WI38 (cell line): ENCODE measurements at regions not wholly inside any gene's neighbourhood (a gene's known extent, or its start where the extent isn't known, plus 50 kb on each side); places are given as distances from the start of the nearest gene placed in this dataset.

ENCODE experiments used
- H3K4me3 ChIP-seq: 2 replicates; pipeline ENCODE4 v1.5.1; 2011; ENCODE audit warnings: low read depth, mild to moderate bottlenecking, control low read depth, low read length
- TF ChIP-seq, protein P1 (sequence below): IDR thresholded peaks from 2 replicates; pipeline ENCODE4 v1.5.1; 2012; ENCODE audit warnings: low read depth, mild to moderate bottlenecking, control low read depth, low read length

DNA sequence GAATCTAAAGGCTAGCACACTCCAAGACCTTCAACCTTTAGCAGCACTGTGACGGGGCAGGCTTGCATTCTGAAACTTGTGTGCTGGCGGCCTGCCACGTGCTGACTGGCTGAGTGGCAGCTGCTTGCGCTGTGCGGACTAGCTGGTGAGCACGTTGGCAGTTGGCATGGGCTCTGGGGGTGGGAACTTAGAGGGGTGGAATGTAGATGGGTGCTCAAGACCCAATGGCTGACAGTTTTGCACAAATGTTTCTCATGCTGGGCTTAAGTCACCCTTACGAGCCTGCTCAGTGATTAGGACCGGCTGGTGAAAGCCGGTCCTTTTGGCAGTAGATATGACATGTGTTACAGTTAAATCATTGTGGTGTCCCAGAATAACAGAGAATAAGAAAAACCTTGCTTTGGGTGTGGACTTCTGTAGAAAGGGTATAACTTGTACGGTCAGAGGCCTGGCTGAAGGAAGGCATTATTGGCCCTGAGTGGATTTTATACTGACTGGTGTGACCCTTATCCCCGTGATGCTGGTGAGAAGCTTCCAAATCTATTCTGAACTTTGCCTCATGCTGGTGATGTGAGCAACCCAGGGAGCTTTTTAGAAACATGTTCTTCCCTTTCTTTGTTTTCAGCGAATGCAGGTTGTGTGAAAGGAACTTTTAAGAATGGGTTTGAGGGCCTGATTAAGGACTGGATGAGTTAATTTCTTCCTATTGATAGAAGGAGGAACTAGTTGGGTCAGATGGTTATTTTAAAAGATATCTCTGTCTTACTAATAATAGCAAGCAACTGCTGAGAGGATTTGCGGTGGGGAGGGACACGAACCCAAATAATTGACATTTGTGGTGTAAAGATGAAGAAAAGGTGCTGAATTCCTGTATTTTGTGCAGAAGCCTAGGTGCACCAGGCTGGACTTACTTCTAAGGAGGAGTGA is 107.4 kb upstream of the SLC4A4 start:
- TF ChIP-seq, protein P1, sequence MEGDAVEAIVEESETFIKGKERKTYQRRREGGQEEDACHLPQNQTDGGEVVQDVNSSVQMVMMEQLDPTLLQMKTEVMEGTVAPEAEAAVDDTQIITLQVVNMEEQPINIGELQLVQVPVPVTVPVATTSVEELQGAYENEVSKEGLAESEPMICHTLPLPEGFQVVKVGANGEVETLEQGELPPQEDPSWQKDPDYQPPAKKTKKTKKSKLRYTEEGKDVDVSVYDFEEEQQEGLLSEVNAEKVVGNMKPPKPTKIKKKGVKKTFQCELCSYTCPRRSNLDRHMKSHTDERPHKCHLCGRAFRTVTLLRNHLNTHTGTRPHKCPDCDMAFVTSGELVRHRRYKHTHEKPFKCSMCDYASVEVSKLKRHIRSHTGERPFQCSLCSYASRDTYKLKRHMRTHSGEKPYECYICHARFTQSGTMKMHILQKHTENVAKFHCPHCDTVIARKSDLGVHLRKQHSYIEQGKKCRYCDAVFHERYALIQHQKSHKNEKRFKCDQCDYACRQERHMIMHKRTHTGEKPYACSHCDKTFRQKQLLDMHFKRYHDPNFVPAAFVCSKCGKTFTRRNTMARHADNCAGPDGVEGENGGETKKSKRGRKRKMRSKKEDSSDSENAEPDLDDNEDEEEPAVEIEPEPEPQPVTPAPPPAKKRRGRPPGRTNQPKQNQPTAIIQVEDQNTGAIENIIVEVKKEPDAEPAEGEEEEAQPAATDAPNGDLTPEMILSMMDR, result no peak
- no peak overlapping the region; the same call in 1 of the 2 replicates for H3K4me3 ChIP-seq

DNA sequence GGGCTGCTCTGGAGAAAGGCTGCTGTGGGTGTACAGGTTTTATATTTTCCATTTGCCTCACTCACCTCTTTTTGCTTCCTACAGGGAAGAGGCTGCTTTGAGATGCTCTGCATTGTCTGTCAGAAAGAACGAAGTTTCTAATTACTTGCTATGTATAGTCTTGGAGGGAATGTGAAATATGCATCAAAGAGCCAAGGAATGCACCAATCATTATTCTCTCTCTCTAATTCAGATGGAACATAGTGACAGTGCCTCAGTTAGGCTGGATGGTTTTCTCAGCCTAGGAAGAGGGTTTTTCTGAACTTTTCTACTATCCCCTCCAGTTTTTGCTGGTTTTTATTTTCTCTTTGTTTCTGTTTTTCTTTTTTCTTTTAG is 106.8 kb upstream of the SLC4A4 start:
- TF ChIP-seq, protein P1, result no peak
- no peak overlapping the region for H3K4me3 ChIP-seq

DNA sequence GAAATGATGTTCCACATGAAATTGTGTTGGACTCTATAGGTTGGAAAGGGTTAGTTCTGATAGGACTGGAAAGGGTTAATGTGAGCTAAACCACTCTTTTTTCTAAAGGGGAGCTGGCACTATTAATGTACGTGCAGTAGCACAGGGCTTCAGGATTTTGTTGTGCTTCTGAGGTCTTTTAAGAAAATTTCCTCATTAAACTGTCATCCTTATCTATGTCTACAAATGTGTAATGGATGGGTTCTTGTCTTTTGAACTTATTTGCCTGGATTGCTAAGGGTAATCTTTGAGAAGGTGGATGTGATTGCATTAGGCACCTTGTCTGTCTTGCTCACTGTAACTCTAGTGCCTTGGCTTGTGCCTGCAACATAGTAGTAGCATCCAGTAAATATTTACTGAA is 106.0 kb upstream of the SLC4A4 start:
- TF ChIP-seq, protein P1, result no peak
- H3K4me3 ChIP-seq, result no peak overlapping the region

DNA sequence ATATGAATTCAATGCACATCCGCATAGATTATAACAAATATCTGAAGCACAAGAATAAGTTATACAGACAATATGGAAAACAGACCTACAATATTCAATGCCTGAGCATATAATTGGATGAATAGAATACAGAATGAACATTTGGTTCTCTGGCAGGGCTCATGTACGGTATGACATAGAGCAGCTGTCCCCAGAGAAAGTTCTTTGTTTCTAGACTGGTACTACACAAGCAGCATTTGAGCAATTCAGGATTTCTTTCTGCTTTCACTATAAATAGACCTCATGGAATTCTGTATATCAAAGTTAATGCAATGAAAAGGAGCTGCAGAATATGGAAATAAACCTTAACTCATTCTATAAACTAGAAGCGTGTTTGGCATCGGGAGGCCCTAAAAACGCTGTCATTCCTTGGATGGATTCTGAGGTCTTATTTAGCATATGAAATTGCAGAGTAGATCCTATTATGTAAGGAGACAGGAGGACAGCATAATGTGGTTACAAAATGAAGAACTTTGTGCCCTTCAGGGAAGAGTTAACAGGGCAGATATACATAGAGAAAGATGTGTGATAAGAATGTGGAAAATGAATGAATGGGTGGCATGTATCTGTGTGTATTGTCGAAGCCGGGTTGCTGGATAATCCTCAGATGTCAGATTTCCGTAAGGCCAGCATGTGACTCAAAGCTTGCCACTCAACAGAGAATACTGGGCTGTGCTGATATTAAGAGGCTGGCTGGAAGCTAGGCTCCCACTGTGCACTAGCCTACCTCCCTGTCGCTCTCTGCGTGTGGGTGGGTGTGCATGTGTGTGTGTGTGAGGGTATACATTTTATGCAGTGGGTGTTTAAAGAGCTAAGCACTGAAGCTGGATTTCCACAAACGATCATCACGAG is 103.3 kb upstream of the SLC4A4 start:
- H3K4me3 ChIP-seq, result no peak overlapping the region
- TF ChIP-seq, protein P1, result no peak

DNA sequence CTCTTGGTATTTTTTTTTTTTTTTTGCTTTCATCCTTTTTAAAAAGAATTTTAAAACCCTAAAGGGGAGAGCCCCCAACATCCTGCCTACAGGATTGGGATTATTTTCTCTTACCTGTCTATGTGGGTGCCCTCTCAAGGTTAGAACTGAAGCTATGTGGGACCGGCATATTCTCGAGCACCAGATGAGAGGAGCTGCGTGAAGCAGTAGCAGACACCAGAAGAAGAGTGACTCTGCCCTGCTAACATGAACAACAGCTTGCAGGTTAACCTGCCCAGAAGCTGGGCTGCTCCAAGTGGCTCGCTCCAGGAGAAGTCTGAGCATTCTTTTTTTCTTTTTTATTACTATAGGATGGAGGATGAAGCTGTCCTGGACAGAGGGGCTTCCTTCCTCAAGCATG is 102.6 kb upstream of the SLC4A4 start:
- TF ChIP-seq, protein P1, result no peak
- no peak overlapping the region for H3K4me3 ChIP-seq

DNA sequence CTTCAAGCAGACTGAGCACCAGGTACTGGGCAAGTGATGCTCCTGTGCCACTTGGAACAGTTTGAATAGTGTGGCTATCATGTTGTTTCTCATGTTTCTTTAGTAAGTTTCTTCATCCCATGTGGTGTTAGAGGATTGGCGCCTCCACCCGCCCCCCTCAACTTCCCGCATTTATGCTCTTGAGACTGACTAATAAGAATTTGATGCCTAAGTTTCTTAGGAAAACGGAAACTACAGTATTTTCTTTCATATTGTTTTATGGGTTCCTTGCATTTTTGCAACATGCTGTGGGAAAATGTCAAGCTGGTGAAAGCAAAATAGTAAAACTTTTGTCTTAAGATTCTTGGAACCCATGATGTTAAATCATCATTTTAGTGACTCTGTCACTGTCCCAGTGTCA is 101.2 kb upstream of the SLC4A4 start:
- H3K4me3 ChIP-seq, result no peak overlapping the region

More for the DNA sequence above, 101.2 kb upstream of the SLC4A4 start:
- TF ChIP-seq, protein P1, result no peak
